ENCODE measurements at regions not wholly inside any gene's neighbourhood (a gene's known extent, or its start where the extent isn't known, plus 50 kb on each side); places are given as distances from the start of the nearest gene placed in this dataset.

DNA sequence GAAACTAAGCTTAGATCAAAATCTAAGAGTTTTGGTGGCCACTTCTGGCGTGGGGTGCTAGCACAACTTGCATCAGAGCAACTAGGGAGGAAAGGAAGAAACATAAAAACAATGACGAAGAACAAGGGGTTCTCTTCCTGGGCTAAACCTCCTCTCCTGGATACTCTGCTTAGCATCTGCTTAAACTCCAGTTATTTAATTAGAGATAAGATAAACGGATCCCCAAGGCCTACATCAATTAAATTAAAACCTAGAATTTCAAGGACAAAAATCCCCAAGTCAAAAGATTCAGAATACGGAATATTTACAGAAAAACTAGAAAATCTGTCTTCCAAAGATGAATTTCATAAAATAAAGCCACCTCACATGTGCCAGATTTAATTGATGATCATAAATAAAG is 281.9 kb downstream of the SHOX2 start:
- TF ChIP-seq SUZ12 (IDR thresholded peaks at IDR 0.05; ENCODE audit: extremely low read depth, insufficient read depth, insufficient read length) (no peak), YY1 (IDR thresholded peaks at IDR 0.05; ENCODE audit: insufficient read depth, insufficient read length) (no peak), ZNF274 (IDR thresholded peaks at IDR 0.05; ENCODE audit: low read depth, low read length) (no peak)
- H3K4me3 ChIP-seq (ENCODE audit: insufficient read length, low read depth) = no peak overlapping the region
- no peak for DNase-seq (ENCODE audit: low read depth, low spot score)
- no peak overlapping the region for H3K9ac ChIP-seq (ENCODE audit: insufficient read length, low read depth)
- H3K4me1 ChIP-seq (ENCODE audit: insufficient read depth, insufficient read length) = no peaks in the 10 kb centered on the region
- peaks cover 17% of the 10 kb centered on the region for H3K9me3 ChIP-seq (ENCODE audit: insufficient read depth, low read length)
- no peaks in the 10 kb centered on the region for H3K27me3 ChIP-seq (ENCODE audit: insufficient read depth, insufficient read length)
- H3K36me3 ChIP-seq (ENCODE audit: insufficient read depth, insufficient read length, low read length) = no peaks in the 10 kb centered on the region

- Histone ChIP-seq H3K9ac (ENCODE audit: insufficient read length, low read depth) (no peak overlapping the region), H3K36me3 (ENCODE audit: insufficient read depth, insufficient read length, low read length) (no peaks in the 10 kb centered on the region)
- DNase-seq (ENCODE audit: low read depth, low spot score) = no peak
Observed at GRCh38 chr3:157823050-157823449, 283.2 kb downstream of the SHOX2 start.

DNA sequence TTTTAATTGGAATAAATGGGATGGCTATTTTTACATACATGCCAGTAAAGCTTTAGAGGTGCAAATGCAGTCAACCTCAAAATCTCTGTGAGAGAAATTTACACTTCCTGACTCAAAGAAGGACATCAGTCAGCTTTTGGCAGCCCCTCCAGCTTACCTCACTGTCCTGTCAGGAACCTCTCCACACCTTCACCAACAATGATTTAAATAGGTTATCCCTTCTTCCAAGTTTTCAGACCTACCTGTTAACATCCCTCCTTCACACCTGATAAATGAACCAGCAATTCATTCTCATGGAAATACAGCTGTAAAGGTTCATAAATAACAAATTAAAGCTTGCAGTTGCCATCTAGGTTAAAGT is 286.1 kb downstream of the SHOX2 start:
- H3K4me1 ChIP-seq (ENCODE audit: insufficient read depth, insufficient read length) = no peaks in the 10 kb centered on the region
- TF ChIP-seq ZNF274 (IDR thresholded peaks at IDR 0.05; ENCODE audit: low read depth, low read length) = no peak
- no peak for TF ChIP-seq YY1 (IDR thresholded peaks at IDR 0.05; ENCODE audit: insufficient read depth, insufficient read length)
- TF ChIP-seq SUZ12 (IDR thresholded peaks at IDR 0.05; ENCODE audit: extremely low read depth, insufficient read depth, insufficient read length) = no peak
- no peak for DNase-seq (ENCODE audit: low read depth, low spot score)
- no peak overlapping the region for H3K9ac ChIP-seq (ENCODE audit: insufficient read length, low read depth)
- no peaks in the 10 kb centered on the region for H3K36me3 ChIP-seq (ENCODE audit: insufficient read depth, insufficient read length, low read length)
- H3K4me3 ChIP-seq (ENCODE audit: insufficient read length, low read depth) = no peak overlapping the region
- no peaks in the 10 kb centered on the region for H3K9me3 ChIP-seq (ENCODE audit: insufficient read depth, low read length)
- no peaks in the 10 kb centered on the region for H3K27me3 ChIP-seq (ENCODE audit: insufficient read depth, insufficient read length)

More at GRCh38 chr3:157823050-157823449, 283.2 kb downstream of the SHOX2 start:
- Histone ChIP-seq H3K27me3 (ENCODE audit: insufficient read depth, insufficient read length) (no peaks in the 10 kb centered on the region), H3K9me3 (ENCODE audit: insufficient read depth, low read length) (peaks cover 6% of the 10 kb centered on the region), H3K4me3 (ENCODE audit: insufficient read length, low read depth) (no peak overlapping the region), H3K4me1 (ENCODE audit: insufficient read depth, insufficient read length) (no peaks in the 10 kb centered on the region)
- TF ChIP-seq YY1 (IDR thresholded peaks at IDR 0.05; ENCODE audit: insufficient read depth, insufficient read length) (no peak), SUZ12 (IDR thresholded peaks at IDR 0.05; ENCODE audit: extremely low read depth, insufficient read depth, insufficient read length) (no peak)

GRCh38 chr3:157819270-157820156 is 286.7 kb downstream of the SHOX2 start:
- DNase-seq (ENCODE audit: low read depth, low spot score) = no peak
- H3K36me3 ChIP-seq (ENCODE audit: insufficient read depth, insufficient read length, low read length) = no peaks in the 10 kb centered on the region
- H3K9ac ChIP-seq (ENCODE audit: insufficient read length, low read depth) = no peak overlapping the region
- TF ChIP-seq YY1 (IDR thresholded peaks at IDR 0.05; ENCODE audit: insufficient read depth, insufficient read length) (no peak), SUZ12 (IDR thresholded peaks at IDR 0.05; ENCODE audit: extremely low read depth, insufficient read depth, insufficient read length) (no peak), ZNF274 (IDR thresholded peaks at IDR 0.05; ENCODE audit: low read depth, low read length) (no peak)
- no peaks in the 10 kb centered on the region for H3K27me3 ChIP-seq (ENCODE audit: insufficient read depth, insufficient read length)
- no peaks in the 10 kb centered on the region for H3K9me3 ChIP-seq (ENCODE audit: insufficient read depth, low read length)
- H3K4me1 ChIP-seq (ENCODE audit: insufficient read depth, insufficient read length) = no peaks in the 10 kb centered on the region
- no peak overlapping the region for H3K4me3 ChIP-seq (ENCODE audit: insufficient read length, low read depth)

GRCh38 chr3:157816896-157817295 is 289.3 kb downstream of the SHOX2 start:
- Histone ChIP-seq H3K9me3 (ENCODE audit: insufficient read depth, low read length) (no peaks in the 10 kb centered on the region), H3K27me3 (ENCODE audit: insufficient read depth, insufficient read length) (no peaks in the 10 kb centered on the region), H3K4me1 (ENCODE audit: insufficient read depth, insufficient read length) (no peaks in the 10 kb centered on the region), H3K4me3 (ENCODE audit: insufficient read length, low read depth) (no peak overlapping the region), H3K9ac (ENCODE audit: insufficient read length, low read depth) (no peak overlapping the region), H3K36me3 (ENCODE audit: insufficient read depth, insufficient read length, low read length) (no peaks in the 10 kb centered on the region)
- DNase-seq (ENCODE audit: low read depth, low spot score) = no peak
- no peak for TF ChIP-seq ZNF274 (IDR thresholded peaks at IDR 0.05; ENCODE audit: low read depth, low read length)
- no peak for TF ChIP-seq YY1 (IDR thresholded peaks at IDR 0.05; ENCODE audit: insufficient read depth, insufficient read length)
- TF ChIP-seq SUZ12 (IDR thresholded peaks at IDR 0.05; ENCODE audit: extremely low read depth, insufficient read depth, insufficient read length) = no peak

GRCh38 chr3:157816296-157816695 is 289.9 kb downstream of the SHOX2 start:
- H3K9ac ChIP-seq (ENCODE audit: insufficient read length, low read depth) = no peak overlapping the region
- no peaks in the 10 kb centered on the region for H3K27me3 ChIP-seq (ENCODE audit: insufficient read depth, insufficient read length)
- TF ChIP-seq ZNF274 (IDR thresholded peaks at IDR 0.05; ENCODE audit: low read depth, low read length) = no peak
- no peak for TF ChIP-seq SUZ12 (IDR thresholded peaks at IDR 0.05; ENCODE audit: extremely low read depth, insufficient read depth, insufficient read length)
- no peak for TF ChIP-seq YY1 (IDR thresholded peaks at IDR 0.05; ENCODE audit: insufficient read depth, insufficient read length)
- DNase-seq (ENCODE audit: low read depth, low spot score) = no peak
- no peak overlapping the region for H3K4me3 ChIP-seq (ENCODE audit: insufficient read length, low read depth)
- no peaks in the 10 kb centered on the region for H3K36me3 ChIP-seq (ENCODE audit: insufficient read depth, insufficient read length, low read length)
- H3K4me1 ChIP-seq (ENCODE audit: insufficient read depth, insufficient read length) = no peaks in the 10 kb centered on the region
- H3K9me3 ChIP-seq (ENCODE audit: insufficient read depth, low read length) = no peaks in the 10 kb centered on the region

GRCh38 chr3:157815739-157816138 is 290.5 kb downstream of the SHOX2 start:
- no peak overlapping the region for H3K9ac ChIP-seq (ENCODE audit: insufficient read length, low read depth)
- no peaks in the 10 kb centered on the region for H3K4me1 ChIP-seq (ENCODE audit: insufficient read depth, insufficient read length)
- no peaks in the 10 kb centered on the region for H3K27me3 ChIP-seq (ENCODE audit: insufficient read depth, insufficient read length)
- no peak for DNase-seq (ENCODE audit: low read depth, low spot score)
- H3K9me3 ChIP-seq (ENCODE audit: insufficient read depth, low read length) = no peaks in the 10 kb centered on the region
- no peaks in the 10 kb centered on the region for H3K36me3 ChIP-seq (ENCODE audit: insufficient read depth, insufficient read length, low read length)
- TF ChIP-seq ZNF274 (IDR thresholded peaks at IDR 0.05; ENCODE audit: low read depth, low read length) (no peak), YY1 (IDR thresholded peaks at IDR 0.05; ENCODE audit: insufficient read depth, insufficient read length) (no peak), SUZ12 (IDR thresholded peaks at IDR 0.05; ENCODE audit: extremely low read depth, insufficient read depth, insufficient read length) (no peak)
- no peak overlapping the region for H3K4me3 ChIP-seq (ENCODE audit: insufficient read length, low read depth)

Data from NT2/D1 (cell line).